NCI-H526 (cell line): ENCODE measurements at regions not wholly inside any gene's neighbourhood (a gene's known extent, or its start where the extent isn't known, plus 50 kb on each side); places are given as distances from the start of the nearest gene placed in this dataset.

Experiments used
- DNase-seq, 2 experiments: peaks; one replicate each; lab custom pipeline; 2025; lab: John Stamatoyannopoulos, UW

GRCh38 chr21:27315373-27315772 is 348.5 kb upstream of the ADAMTS5 start:
- DNase-seq = no peak

- no peak for DNase-seq
Observed at GRCh38 chr21:27314131-27314530, 347.2 kb upstream of the ADAMTS5 start.

GRCh38 chr21:27306791-27307775 is 340.2 kb upstream of the ADAMTS5 start:
- DNase-seq = no peak

- no peak for DNase-seq
Observed at GRCh38 chr21:27306206-27306605, 339.3 kb upstream of the ADAMTS5 start.

- no peak for DNase-seq
Observed at GRCh38 chr21:27301220-27301619, 334.3 kb upstream of the ADAMTS5 start.

GRCh38 chr21:27300770-27301169 is 333.9 kb upstream of the ADAMTS5 start:
- no peak for DNase-seq

- no peak for DNase-seq
Observed at GRCh38 chr21:27298465-27298864, 331.6 kb upstream of the ADAMTS5 start.

- DNase-seq = no peak
Observed at GRCh38 chr21:27293239-27293638, 326.4 kb upstream of the ADAMTS5 start.

GRCh38 chr21:27292783-27293182 is 325.9 kb upstream of the ADAMTS5 start:
- DNase-seq = no peak

GRCh38 chr21:27292229-27292628 is 325.3 kb upstream of the ADAMTS5 start:
- no peak for DNase-seq

GRCh38 chr21:27291006-27291405 is 324.1 kb upstream of the ADAMTS5 start:
- no peak for DNase-seq

GRCh38 chr21:27290028-27290427 is 323.1 kb upstream of the ADAMTS5 start:
- no peak for DNase-seq

- no peak for DNase-seq
Observed at GRCh38 chr21:27286760-27287159, 319.9 kb upstream of the ADAMTS5 start.

- DNase-seq = no peak
Observed at GRCh38 chr21:27277110-27277509, 310.2 kb upstream of the ADAMTS5 start.

GRCh38 chr21:27275294-27275927 is 308.5 kb upstream of the ADAMTS5 start:
- no peak for DNase-seq

GRCh38 chr21:27269644-27270043 is 302.8 kb upstream of the ADAMTS5 start:
- DNase-seq = no peak

GRCh38 chr21:27268290-27268689 is 301.4 kb upstream of the ADAMTS5 start:
- DNase-seq = no peak

GRCh38 chr21:27265949-27266348 is 299.1 kb upstream of the ADAMTS5 start:
- DNase-seq = no peak

- no peak for DNase-seq
Observed at GRCh38 chr21:27265492-27265891, 298.6 kb upstream of the ADAMTS5 start.

GRCh38 chr21:27261676-27262075 is 294.8 kb upstream of the ADAMTS5 start:
- DNase-seq = no peak

- no peak for DNase-seq
Observed at GRCh38 chr21:27260728-27261127, 293.8 kb upstream of the ADAMTS5 start.

- DNase-seq = no peak
Observed at GRCh38 chr21:27258742-27259448, 292.0 kb upstream of the ADAMTS5 start.
